ENCODE measurements at regions not wholly inside any gene's neighbourhood (a gene's known extent, or its start where the extent isn't known, plus 50 kb on each side); places are given as distances from the start of the nearest gene placed in this dataset.

DNA sequence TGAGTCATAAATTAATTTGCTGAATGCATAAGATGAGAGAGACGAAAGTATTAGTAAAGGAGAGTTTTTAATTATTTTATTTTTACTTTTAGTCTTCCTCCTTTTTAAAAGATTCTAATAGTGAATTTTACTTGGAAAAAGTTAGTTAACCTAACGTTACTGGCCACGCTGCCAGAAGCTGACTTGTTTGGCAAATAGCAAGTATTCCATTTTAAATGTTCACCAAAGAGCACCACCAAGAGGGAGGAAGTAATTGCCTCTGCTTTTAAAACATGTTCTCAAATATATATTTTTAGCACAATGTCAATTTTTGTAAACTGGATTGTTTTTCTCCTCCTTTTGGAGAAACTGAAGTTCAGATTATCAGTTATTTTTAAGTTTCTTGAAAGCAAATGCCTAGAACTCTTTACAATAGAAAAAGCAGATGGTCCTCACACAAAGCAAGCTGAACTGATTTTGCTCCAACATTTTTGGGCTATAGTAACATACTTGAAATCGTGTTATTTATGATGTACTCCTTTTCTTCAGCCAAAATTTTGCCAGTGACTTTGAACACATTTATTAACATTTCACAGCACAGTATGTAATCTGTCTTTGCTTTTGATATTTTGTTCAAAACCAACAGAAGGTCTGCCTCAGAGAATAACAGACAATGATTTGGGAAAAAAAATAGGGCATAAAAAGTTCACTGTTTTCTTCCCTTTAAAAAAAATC is 1311.0 kb upstream of the FAM98A start:
- TF ChIP-seq FOXJ3 (CRISPR knock-in tag; IDR thresholded peaks at IDR 0.05; ENCODE audit: borderline replicate concordance) (no peak), CTCF (IDR thresholded peaks at IDR 0.05) (no peak), TP53 (CRISPR knock-in tag; IDR thresholded peaks at IDR 0.05) (no peak), USF2 (CRISPR knock-in tag; IDR thresholded peaks at IDR 0.05) (no peak), FOXK1 (CRISPR knock-in tag; IDR thresholded peaks at IDR 0.05) (no peak), IRF1 (CRISPR knock-in tag; IDR thresholded peaks at IDR 0.05) (no peak), ZNF263 (CRISPR knock-in tag; IDR thresholded peaks at IDR 0.05; ENCODE audit: low read depth) (no peak), ELF4 (CRISPR knock-in tag; IDR thresholded peaks at IDR 0.05; ENCODE audit: low read depth) (no peak), JUN (CRISPR knock-in tag; IDR thresholded peaks at IDR 0.05) (no peak), ZNF138 (CRISPR knock-in tag; conservative IDR thresholded peaks at IDR 0.05) (no peak), ATF1 (CRISPR knock-in tag; IDR thresholded peaks at IDR 0.05) (no peak)

All from WTC11 (cell line).